Prostate gland (tissue), 2 donors: ENCODE measurements at regions not wholly inside any gene's neighbourhood (a gene's known extent, or its start where the extent isn't known, plus 50 kb on each side); places are given as distances from the start of the nearest gene placed in this dataset.

ENCODE experiments used
- POLR2A ChIP-seq: fragments of 450-650 bp; IDR thresholded peaks from one replicate; pipeline ENCODE4 v1.6.1; 2016; ENCODE audit warnings: antibody characterized with exemption, mild to moderate bottlenecking
- POLR2AphosphoS5 ChIP-seq: sonication (generic); formaldehyde crosslinking; IDR thresholded peaks from one replicate; pipeline ENCODE4 v1.6.1; 2017; ENCODE audit warnings: antibody characterized with exemption
- TF ChIP-seq, protein P1 (sequence below), 4 experiments: fragments of 200-600 bp in 2 of 4; fragments of 450-650 bp in 2 of 4; sonication (generic) in 2 of 4; IDR thresholded peaks; 1 replicate in 3 of 4; 2 replicates in 1 of 4; pipeline ENCODE4 v1.5.1; 2016 to 2019; ENCODE audit warnings: antibody characterized with exemption in 4 of 4, mild to moderate bottlenecking in 2 of 4, moderate library complexity in 2 of 4

DNA sequence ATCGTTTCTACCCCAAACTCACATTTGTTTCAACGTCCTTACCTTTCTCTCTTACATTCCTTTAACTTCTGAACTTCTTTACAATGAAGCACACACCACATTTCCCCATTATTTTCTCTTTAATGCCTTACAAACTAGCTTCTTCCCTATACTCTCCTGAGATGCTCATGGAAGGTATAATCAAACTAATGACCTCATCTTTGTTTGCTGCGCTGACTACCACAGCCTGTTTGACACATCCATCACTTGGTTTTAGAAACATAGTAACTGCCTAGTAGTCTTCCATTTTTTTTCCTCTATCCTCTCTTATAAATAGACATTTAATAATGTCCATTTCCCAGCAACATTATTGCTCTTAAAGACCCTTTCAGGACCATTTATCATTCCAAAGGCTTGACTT is 230.5 kb upstream of the LRTM1 start:
- TF ChIP-seq, protein P1, sequence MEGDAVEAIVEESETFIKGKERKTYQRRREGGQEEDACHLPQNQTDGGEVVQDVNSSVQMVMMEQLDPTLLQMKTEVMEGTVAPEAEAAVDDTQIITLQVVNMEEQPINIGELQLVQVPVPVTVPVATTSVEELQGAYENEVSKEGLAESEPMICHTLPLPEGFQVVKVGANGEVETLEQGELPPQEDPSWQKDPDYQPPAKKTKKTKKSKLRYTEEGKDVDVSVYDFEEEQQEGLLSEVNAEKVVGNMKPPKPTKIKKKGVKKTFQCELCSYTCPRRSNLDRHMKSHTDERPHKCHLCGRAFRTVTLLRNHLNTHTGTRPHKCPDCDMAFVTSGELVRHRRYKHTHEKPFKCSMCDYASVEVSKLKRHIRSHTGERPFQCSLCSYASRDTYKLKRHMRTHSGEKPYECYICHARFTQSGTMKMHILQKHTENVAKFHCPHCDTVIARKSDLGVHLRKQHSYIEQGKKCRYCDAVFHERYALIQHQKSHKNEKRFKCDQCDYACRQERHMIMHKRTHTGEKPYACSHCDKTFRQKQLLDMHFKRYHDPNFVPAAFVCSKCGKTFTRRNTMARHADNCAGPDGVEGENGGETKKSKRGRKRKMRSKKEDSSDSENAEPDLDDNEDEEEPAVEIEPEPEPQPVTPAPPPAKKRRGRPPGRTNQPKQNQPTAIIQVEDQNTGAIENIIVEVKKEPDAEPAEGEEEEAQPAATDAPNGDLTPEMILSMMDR (IDR thresholded peaks at IDR 0.05): no peak
- TF ChIP-seq POLR2AphosphoS5 (no peak), POLR2A (no peak)
